ENCODE measurements at regions not wholly inside any gene's neighbourhood (a gene's known extent, or its start where the extent isn't known, plus 50 kb on each side); places are given as distances from the start of the nearest gene placed in this dataset.
A peak's percentile ranks its signal among the peaks of the same experiment; 100 is the strongest.

DNA sequence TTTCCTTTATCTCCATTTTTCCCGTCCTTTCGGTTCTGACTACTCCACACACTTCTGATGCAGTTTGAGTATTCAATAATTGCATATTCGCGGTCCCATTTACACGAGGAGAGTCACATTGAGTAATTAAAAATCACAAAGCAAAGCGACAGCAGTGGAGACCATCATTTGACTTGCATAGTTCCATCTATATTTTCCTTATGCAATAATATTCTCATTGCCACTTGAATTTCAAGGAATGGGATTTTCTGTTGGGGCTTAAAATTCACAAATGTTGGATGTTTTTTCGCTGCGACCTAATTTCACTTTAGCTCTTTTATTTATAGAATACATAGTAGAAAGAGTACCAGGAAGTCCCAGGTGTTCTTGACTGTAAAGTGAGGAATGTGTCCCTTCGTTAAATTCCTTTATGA is 186.8 kb downstream of the ZEB2 start:
- DNase-seq (ENCODE audit: low read depth) = no peak

DNA sequence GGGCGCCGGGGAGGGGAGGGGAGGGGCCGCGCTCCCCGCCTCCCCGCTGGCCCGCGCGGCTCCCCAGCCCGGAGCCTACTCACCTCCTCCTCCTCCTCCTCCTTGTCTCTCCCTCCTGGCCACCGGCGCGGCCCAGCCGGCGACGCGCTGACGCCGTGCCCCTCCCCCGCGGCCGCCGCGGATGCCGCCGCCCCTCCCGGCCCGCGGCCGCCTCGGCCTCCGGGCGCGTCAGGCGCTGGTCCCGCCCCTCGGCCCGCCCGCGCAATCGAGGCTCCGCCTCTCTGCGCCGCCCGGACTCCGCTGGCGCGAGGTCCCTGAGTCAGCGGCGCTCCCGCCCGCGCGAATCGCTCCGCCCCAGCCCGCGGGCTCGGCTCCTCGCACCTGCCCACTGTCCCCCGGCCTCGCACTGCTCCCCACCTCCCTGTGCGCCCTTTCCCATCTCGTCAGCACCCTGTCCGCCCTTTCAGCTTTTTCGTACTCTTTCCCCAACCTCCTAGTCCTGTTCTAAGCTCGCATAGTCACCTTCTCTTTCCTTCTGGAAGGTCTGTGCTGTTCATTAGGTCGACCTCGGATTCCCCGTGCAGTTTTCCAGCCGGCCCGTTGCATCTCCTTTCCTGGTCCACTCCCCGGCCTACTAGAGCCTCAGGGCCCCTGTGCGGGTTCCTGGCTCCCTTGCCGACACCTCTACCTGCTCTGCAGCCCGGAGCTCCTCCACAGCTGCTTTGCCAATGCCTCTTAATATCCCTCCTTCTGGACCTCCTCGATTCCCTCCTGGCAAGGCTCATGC is 187.4 kb downstream of the ZEB2 start:
- DNase-seq (ENCODE audit: low read depth) = peak; percentile 87

DNA sequence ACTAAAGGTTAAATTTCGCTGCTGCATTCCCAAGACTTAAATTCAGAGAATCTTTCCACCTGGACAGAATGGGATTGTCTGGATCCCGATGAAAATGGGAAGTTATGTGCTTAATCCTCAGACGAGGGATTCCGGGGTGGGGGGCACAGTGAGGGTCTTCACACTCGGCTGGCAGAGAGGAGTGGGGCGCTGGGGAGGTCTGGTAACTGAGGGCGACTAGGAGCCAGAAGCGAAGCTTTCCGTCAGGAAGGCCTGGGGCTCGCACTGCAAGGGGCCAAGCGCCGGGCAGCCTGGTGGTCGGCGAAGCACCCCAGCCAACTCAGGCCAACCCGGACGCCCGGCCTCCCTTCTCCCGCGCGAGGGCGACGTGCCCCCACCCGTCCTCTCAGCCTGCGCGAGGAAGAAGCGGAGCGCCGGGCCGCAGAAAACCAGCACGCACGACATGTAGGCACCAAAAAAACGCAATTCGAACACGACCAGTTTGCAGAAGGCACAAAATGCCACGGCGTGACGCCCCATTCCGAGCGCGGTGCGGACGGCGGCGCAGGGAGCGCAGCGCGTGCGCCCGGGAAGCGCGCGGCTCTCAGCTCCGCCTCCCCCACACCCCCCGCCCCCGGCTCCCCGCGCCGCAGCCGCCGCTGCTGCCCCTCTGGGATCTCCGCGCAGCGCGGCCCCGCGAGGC is 188.1 kb downstream of the ZEB2 start:
- no peak for DNase-seq (ENCODE audit: low read depth)

DNA sequence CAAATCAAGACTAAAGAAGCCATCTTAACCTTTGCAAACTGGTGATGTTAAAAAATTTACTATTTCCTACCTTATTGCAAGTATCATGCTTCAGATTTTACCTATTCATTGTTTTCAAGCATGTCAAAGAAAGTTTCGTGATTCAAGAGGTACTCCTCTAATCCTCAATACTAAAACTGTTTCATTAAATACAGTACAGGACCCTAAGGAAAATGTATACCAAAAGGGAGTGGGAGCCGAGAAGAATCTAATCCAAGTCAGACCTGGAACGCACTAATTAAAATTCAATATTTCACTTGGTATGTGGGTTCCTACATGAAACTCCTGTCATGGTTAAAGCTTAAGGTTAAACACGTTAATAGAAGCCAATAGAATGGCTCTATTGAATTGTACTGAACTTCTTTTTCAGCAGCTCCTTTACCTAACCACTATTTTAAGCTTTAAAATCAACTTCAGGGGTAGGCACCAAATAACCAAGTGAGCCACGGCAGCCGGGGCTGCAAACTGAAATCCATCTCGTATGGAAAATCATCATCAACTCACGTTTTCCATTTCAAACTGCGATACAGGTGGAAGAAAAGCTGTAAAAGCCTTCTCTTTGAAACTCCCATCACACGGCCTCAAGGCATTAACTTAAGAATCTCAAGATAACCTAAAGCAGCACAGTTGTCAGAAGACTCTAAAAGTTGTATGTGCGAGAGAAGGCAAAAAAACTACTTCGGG is 188.8 kb downstream of the ZEB2 start:
- peak; percentile 39 for DNase-seq (ENCODE audit: low read depth)

DNA sequence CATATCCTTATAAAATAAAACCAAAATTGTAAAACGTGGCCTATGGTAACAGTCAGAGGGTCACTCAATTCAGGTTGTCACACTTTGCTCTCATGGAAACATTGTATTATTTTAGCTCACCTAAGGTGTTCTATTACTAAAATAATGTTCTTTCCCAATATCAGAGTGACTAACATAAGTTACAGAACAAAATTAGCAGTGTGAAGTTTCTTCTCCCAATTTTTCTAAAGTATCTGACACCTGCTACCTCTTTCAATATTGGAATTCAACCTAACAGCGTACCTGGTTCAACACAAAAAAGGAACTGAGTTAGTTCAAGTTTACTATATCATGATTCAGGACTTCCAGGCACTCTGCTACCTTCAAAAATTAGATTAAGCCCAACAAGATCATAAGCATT is 190.4 kb downstream of the ZEB2 start:
- DNase-seq (ENCODE audit: low read depth) = no peak

DNA sequence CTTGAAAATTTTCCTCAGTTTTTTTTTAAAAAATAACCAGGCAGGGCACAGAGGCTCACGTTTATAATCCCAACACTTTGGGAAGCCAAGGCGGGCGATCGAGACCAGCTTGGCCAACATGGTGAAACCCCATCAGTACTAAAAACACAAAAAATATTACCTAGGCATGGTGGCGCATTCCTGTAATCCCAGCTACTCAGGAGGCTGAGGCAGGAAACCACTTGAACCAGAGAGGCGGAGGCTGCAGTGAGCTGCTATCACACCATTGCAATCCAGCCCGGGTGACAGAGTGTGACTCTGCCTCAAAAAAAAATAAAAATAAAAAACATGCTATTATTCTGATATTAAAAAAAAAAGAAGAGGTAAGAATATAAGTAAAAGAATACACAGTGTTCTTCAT is 191.0 kb downstream of the ZEB2 start:
- no peak for DNase-seq (ENCODE audit: low read depth)

DNA sequence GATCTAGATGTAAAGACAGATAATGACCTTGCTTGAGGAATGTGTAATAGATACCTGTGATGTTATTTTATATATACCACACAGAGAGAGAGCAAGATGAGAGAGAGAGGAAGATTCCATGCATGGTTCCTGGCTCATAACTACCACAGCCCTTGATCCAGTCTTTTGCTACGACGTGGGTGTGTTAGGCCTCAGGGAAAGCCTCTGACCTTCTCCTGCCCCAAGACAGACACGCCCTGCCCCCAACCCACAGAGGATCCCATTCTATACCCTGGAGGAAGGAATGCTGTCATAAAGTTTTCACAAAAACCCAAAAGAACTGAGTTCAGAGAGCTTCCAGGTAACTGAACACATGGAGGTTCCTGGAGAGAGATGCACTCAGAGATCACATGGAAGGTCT is 193.1 kb downstream of the ZEB2 start:
- DNase-seq (ENCODE audit: low read depth) = no peak

DNA sequence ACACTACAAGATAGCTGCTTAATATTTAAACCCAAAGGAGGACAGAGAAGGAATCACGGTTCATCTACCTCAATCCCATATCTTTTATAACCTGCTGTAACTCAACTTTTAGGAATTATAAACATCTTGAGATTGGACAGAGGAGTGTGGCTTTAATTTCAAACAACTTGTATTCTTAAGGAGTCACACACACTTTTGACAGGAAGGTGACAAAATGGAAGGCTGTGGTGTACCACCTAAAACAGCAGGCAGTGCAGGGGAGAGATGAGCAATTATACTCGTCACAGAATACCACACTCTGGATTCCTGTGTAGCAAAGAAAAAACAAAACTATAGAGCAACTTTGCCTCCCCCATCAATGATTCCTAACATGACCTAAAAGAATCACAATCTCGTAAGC is 194.8 kb downstream of the ZEB2 start:
- DNase-seq (ENCODE audit: low read depth) = peak; percentile 35

DNA sequence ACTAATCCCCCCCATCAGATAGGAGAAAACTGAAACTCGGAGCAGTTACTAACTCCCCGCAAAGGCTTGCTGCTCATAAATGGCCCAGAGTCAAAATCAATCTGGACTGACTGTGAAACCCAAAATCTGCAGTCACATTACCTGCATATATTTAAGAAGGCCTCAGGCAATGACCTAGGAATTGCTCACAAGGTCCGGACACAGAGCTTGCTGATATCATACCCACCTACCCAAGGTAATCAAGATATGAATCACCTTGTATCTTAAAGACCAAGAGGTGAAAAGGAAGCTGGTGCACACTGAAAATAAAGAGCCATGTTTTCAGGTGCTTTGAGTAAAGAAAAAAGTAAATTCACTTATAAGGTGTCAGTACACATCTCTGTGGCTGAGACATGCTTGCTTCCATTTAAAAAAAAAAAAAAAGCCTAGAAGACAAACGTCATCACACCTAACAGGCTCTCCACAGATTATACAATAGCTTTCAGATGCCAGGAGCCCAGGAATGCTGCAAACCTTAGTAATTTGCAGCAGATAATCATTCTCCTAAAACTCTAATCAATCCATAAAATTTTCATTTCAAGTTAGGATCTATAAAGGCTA is 195.4 kb downstream of the ZEB2 start:
- no peak for DNase-seq (ENCODE audit: low read depth)

DNA sequence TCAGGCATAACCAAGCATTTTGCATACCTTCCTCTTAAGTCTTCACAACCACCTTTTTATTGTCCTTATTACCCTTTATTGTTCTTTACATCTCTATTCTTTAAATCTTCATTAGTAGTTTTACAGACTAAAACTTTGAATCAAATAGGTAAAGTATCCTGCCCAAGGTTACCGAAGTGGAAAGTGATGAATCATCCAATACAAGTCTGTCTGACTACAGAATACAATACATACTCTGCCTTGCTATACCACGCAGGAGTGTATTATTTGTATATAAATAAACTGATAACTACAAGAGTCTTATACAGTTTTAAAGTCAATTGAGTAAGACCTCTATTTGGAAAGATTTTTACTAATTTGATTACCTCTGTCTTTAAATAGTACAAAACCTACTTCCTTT is 196.0 kb downstream of the ZEB2 start:
- DNase-seq (ENCODE audit: low read depth) = no peak

DNA sequence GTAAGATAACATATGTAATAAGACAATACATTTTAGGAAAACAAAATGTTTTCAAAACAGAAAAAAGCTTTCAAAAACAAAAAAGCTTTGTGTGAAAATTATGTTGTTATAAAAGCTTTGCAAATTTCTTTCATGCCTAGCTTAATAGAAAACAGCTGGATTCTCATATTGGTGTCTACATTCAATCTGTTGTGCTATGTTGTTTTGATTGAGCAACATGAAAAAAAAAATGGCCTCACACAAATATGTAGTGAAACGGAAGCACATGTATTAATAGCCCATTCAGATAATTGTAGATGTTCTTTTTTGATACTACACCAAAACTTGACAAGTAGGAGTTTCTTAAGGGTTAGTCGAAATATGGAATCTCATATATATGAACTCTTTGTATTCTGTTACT is 197.5 kb downstream of the ZEB2 start:
- no peak for DNase-seq (ENCODE audit: low read depth)

DNA sequence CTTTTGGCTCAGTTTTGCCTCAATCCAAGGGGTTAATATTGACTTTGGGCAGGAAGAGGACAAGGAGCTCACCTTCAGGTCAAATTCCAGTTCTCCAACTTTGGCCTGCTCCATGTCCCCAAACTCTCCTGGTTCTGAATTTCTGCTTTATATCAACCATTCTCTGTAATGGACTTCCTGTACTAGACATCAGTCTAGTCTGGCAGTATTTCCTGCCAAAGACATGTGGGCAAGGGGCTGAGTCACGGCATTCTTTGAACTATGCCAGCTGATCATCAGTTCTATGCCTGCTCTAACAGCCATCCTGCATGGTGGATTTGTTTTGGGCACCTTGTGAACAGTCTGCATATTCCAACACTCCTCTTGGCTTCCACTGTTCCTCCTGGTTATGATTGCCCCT is 199.4 kb downstream of the ZEB2 start:
- DNase-seq (ENCODE audit: low read depth) = peak; percentile 35

DNA sequence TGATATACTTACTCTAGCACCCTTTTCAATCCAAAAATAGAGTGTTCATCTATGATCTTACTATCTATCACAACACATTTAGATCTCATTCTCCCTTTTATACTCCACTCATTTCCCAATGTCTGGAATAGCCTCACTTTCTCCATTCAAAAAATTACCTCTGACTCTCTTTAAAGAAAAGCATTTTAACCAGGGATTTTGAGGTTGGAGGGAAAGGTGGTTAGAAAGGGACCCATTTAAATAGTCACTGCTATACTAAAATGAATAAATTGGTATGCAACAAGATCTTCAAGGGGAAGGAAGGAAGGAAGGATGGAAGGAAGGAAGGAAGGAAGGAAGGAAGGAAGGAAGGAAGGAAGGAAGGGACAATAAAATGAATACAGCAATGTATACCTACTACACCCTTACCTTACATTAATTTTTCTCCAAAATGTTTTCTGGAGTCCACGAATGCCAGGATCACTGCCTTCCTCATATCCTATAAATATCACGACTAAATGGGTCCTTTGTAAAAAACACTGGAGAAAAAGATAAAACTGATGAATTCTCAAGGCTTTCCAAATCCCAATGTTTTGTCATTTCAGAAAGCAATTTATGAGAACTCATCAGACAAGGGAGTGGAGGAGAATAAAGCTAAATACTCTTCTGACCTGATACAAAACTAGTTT is 202.7 kb downstream of the ZEB2 start:
- no peak for DNase-seq (ENCODE audit: low read depth)

DNA sequence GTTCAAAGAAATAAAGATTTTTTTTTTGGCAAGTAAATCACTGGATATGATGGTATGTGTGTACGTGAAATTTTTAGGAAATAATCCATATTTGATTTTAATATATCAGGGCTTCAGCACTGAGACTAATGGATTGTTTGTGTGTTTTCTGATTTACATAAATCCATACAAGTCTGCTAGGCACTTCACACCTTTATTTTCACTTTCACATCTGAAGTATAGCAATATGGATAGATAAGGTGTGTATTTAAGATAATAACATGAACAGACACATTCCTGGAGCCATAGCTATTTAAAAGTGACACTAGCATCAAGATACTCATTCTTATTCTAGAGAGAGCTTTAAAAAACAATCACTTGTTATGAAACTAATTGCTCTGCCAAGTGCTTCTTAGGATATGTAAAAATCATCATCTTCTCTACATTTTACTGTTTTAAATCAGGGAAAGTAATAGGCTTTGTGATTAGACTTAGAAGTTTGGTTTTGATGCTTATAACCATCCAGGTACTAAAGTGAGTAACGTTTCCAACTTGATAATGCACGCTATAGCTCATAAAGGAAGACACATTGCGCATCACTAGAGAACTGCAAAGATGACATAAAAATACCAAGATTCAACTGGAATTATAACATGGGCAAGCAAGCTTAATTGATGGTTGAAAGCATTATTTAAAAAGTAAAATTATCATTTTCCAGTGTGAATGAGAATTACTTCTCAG is 208.9 kb downstream of the ZEB2 start:
- DNase-seq (ENCODE audit: low read depth) = no peak

DNA sequence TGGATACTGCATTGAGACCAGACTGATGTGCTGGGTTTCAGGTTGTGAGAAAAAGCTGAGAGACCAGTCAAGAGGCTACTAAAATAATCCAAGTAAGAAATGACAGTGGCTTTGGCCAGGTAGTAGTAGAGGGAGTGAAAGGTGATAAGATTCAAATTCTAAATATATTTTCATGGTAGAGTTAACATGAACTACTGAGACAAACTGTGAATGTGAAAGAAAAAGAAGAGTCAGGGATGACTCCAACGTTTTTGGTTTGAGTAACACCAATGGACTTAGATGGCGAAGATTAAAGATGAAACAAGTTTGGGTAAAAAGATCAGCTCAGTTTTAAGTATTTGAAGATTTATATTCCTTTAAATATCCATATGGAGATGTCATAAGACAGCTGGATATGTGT is 209.4 kb downstream of the ZEB2 start:
- DNase-seq (ENCODE audit: low read depth) = no peak

DNA sequence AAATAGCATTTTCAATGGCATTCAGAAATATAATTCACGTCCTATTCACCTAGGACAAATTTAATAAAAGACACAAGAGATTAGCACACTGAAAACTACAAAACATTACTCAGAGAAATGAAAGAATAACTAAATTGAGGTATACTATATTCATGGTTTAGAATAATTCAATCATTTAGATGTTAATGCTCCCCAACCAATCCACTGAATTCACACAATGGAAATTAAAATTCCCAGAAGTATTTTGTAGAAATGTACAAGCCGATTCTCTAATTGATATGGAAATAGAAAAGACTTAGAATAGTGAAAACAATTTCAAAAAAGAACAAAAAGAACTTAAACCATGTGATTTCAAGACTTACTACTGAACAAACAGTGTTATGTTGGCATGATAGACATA is 212.2 kb downstream of the ZEB2 start:
- DNase-seq (ENCODE audit: low read depth) = no peak

DNA sequence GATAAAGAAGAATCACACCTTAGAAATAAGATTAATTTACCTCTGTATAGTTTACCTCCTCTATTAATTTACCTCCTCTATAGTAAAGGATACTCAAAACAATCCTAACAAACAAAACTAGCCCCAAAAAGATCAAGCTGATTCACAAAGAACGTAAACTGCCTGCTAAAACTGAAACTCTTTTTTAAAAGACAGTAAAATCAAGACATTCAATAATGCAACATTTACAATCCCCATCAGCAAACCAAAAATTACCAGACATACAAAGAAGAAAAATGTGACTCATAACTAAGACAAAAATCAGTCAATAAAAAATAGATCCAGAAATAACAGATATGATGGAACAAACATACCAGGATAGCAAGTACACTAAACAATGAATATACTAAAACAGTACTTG is 215.7 kb downstream of the ZEB2 start:
- no peak for DNase-seq (ENCODE audit: low read depth)

DNA sequence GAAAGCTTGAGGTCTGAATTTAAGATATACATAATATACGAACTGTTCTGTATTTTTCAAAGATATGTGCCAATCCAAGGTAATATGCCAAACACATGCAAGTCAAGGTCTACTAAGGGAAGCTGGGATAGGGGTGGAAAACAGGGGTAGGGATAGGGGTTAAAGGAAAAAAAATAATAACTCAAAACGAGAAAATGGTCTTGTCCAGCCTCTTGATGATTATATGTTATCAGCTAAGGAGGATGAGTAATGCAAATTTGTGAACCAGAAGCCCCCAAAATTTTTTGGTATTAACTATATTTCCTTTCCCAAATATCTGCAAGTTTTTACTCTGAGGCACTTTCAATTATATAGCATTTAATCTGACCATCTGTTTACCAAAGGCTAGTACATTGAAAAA is 219.3 kb downstream of the ZEB2 start:
- DNase-seq (ENCODE audit: low read depth) = no peak

DNA sequence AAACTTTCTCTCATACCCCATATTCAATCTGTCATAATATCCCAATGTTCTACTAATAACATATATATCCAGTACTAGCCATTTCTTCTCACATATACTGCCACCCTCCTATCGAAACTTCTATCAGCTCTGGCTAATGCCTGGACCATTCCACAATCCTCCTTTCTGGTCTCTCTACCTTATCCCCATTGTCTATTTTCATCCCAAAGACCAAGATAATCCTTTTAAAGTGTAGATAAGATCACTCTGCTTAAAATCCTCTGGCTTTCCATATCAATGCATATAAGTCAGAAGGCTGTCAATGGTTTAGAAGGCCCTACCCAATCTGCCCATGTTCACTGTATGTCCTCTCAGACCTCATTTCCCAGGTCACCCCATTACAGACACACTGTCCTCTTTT is 229.6 kb downstream of the ZEB2 start:
- DNase-seq (ENCODE audit: low read depth) = no peak

DNA sequence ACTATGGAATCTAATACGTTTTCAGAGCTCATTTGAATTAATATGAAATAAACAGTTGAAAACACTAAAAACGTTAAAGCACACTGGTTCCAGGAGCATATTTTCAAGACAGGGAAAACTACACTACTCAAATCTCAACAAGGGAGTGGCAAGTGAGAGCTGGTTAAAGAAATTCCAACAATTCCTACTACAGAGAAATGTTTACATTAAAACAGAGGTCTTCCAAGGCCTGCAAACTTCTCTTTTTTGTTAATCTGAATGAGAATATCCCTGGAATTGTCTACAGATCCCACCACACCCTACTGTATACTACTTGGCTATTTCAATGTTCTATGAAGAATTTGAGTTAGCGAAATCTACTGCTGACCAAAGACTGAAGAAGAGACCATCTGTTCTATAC is 231.5 kb downstream of the ZEB2 start:
- no peak for DNase-seq (ENCODE audit: low read depth)

DNA sequence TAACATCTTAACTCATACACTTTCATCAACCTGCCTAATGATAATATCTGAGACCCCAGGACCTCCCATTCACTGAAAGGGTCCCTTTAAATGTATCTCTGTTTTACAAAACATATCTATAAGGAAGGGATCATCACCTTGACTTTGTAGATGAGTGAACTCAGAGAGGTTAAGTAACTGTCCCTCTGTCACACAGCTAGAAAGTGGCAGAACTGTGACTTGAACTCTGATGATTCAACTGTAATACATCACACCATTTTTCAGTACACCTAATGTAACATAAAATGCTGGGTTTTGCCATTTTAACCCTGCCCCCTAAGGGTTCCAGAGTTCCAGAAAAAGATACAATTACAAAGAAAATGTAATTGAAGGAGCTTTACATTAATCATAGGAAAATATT is 234.6 kb downstream of the ZEB2 start:
- DNase-seq (ENCODE audit: low read depth) = no peak

DNA sequence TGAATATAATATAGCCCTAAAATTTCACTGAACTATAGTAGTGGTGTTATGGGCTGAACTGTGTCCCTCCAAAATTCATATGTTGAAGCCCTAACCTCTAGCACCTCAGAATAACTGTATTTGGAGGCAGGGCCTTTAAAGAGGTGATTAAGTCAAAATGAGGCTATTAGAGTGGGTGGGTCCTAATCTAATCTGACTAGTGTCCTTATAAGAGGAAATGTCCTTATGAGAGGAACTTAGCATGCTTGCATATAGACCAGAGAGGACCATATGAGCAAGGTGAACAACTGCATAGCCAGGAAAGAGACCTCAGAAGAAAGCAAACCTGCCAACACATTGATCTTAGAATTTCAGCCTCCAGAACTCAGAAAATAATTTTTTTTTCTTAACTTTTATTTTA is 238.4 kb downstream of the ZEB2 start:
- no peak for DNase-seq (ENCODE audit: low read depth)

All from activated T-cell treated with anti-CD3 and anti-CD28 coated beads for 24 hours (primary cell).